GM06990 (cell line): ENCODE measurements at regions not wholly inside any gene's neighbourhood (a gene's known extent, or its start where the extent isn't known, plus 50 kb on each side); places are given as distances from the start of the nearest gene placed in this dataset.

Source experiments
- DNase-seq: peaks from one replicate; pipeline ENCODE4 v3.0.0-alpha.2; 2011; ENCODE audit not compliant: insufficient read length; ENCODE audit errors: extremely low read depth
- H3K27me3 ChIP-seq: replicated peaks from 2 replicates; pipeline ENCODE4 v1.6.0; 2011; ENCODE audit warnings: low read length; ENCODE audit not compliant: control insufficient read depth, insufficient read depth
- H3K36me3 ChIP-seq: 2 replicates; pipeline ENCODE4 v1.5.1; 2011; ENCODE audit warnings: low read length; ENCODE audit not compliant: control insufficient read depth, insufficient read depth
- H3K4me3 ChIP-seq: replicated peaks from 2 replicates; pipeline ENCODE4 v1.5.1; 2011; ENCODE audit warnings: low read depth, mild to moderate bottlenecking, control low read depth, low read length
- CTCF ChIP-seq: IDR thresholded peaks from 2 replicates; pipeline ENCODE4 v1.5.1; 2011; ENCODE audit warnings: low read length, control low read depth, mild to moderate bottlenecking, inconsistent platforms; ENCODE audit not compliant: insufficient read depth, poor library complexity, severe bottlenecking

- no peak overlapping the region for H3K4me3 ChIP-seq
- H3K36me3 ChIP-seq, result no peaks in the 10 kb centered on the region
- TF ChIP-seq CTCF, result no peak
- no peaks in the 10 kb centered on the region for H3K27me3 ChIP-seq
- no peak for DNase-seq
These were observed 159.8 kb upstream of the MTPN start for GRCh38 chr7:136136906-136137454.

GRCh38 chr7:136134503-136134902, 157.3 kb upstream of the MTPN start:
- Histone ChIP-seq H3K27me3 (no peaks in the 10 kb centered on the region), H3K36me3 (no peaks in the 10 kb centered on the region), H3K4me3 (no peak overlapping the region)
- DNase-seq, result no peak
- no peak for TF ChIP-seq CTCF

- TF ChIP-seq CTCF, result no peak
- Histone ChIP-seq H3K27me3 (no peaks in the 10 kb centered on the region), H3K4me3 (no peak overlapping the region), H3K36me3 (no peaks in the 10 kb centered on the region)
- no peak for DNase-seq
These were observed 156.4 kb upstream of the MTPN start for GRCh38 chr7:136133551-136133950.

GRCh38 chr7:136131304-136131630, 154.1 kb upstream of the MTPN start:
- no peak for DNase-seq
- TF ChIP-seq CTCF, result no peak
- H3K36me3 ChIP-seq, result no peaks in the 10 kb centered on the region

GRCh38 chr7:136130511-136131303, 153.5 kb upstream of the MTPN start:
- H3K36me3 ChIP-seq, result no peaks in the 10 kb centered on the region
- no peak for TF ChIP-seq CTCF
- no peak overlapping the region for H3K4me3 ChIP-seq
- DNase-seq, result no peak
- H3K27me3 ChIP-seq, result no peaks in the 10 kb centered on the region

More at GRCh38 chr7:136131304-136131630, 154.1 kb upstream of the MTPN start:
- H3K27me3 ChIP-seq, result no peaks in the 10 kb centered on the region
- no peak overlapping the region for H3K4me3 ChIP-seq
